T-helper 2 cell (primary cell): ENCODE measurements at regions not wholly inside any gene's neighbourhood (a gene's known extent, or its start where the extent isn't known, plus 50 kb on each side); places are given as distances from the start of the nearest gene placed in this dataset.
"Not testable (repeated sequence)": the region's sequence is repeated elsewhere in the genome, so short reads cannot be mapped to it uniquely, and the experiment has no call there.

Experiments used
- DNase-seq, 5 experiments: peaks; one replicate each; pipeline versions ENCODE4 v3.0.0 to v3.0.0-alpha.2; 2012 to 2022

DNA sequence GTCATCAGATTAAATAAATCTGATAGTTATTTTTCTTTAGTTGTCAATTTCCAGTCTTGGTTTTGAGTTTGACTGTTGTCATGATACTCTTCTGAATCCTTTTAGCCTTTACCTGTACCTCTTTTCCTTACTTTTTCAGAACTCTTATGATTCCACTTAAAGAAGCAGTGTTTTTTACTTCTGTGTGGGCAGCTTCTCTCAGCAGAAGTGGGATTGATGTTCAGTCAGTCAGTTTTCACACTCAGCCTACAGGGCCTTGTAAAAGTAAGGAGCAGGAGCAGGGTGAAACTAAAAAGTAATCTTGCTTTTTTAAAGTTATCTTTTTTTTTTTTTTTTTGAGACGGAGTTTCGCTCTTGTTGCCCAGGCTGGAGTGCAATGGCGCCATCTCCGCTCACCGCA, 75.1 kb downstream of the HAUS1 start:
- DNase-seq = no peak

DNA sequence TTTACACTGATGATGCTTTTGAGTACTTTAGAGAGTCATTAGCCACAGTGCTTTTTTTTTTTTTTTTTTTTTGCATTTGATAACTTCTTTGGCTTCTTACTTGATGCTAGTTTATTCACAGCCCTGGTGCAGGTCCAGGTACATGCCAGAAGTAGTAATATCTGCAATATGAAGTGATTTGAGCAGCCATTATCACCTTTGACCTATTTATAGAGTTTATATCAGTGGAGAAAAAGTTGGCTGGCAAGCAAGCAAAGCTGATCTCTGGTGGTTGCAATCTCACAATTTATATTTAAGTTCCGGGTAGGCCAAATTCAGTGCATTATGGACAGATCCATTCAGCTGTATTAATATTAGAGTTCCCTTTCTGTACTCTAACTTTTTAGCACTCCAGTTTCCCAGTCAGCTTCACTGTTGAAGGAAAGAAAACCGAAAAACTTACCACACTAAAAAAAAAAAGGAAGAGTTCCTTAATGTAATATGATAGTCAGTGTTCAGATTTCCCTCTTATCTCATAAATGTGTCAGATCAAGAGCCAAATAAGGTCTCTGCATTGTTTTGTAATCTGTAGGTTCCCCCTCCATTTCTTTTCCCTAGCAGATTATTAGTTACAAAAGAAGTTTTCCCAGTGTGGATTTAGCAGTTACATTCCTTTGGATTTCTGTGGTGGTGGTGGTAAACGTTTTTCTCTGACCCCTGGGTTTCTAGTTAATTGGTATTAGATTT, 78.6 kb downstream of the HAUS1 start:
- DNase-seq = no peak

DNA sequence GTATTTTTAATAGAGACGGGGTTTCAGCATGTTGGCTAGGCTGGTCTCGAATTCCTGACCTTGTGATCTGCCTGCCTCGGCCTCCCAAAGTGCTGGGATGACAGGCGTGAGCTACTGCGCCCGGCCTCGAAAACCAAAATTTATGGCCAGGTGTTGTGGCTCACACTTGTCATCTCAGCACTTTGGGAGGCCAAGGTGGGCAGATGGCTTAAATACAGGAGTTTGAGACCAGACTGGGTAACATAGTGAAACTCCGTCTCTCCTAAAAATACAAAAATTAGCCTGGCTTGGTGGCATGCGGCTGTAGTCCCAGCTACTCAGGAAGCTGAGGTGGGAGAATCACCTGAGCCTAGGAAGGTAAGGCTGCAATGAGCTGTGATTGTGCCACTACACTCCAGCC, 80.1 kb downstream of the HAUS1 start:
- DNase-seq = not testable (repeated sequence)

DNA sequence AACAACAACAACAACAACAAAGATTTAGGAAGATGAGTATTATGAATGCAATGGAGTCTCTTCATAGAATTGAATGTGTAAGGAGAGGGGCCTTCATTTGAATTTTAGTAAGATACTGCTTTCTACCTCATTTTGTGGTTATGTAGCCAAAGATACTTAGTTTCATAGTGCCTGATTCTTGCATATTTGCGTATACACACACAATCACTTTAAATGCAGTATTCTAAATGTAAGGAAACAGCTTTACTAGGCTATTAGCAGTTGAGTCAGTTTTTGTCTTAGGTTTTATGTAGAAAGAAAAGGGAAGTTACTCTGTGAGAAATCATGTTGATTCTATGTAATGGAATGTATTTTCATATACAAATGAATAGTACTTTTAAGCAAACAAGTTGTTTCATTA, 80.5 kb downstream of the HAUS1 start:
- no peak for DNase-seq

DNA sequence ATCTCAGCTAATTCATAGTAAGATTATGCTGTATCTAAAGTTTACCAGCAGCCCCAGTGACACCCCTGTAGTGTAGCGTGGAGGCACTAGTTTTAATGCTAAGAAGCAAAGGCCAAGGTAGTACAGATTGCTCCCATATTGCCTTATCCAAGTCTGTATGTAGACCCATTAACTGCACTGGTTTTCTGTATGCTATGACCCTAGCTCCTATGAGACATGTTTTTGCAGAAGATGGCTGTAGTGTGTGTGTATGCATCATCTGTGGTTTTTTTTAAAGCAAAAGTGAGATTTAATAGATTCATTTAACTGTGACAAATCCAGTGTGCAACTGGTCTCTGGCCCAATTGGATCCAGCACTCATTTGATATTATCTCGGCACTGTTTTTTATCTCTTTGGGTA, 86.5 kb downstream of the HAUS1 start:
- no peak for DNase-seq

DNA sequence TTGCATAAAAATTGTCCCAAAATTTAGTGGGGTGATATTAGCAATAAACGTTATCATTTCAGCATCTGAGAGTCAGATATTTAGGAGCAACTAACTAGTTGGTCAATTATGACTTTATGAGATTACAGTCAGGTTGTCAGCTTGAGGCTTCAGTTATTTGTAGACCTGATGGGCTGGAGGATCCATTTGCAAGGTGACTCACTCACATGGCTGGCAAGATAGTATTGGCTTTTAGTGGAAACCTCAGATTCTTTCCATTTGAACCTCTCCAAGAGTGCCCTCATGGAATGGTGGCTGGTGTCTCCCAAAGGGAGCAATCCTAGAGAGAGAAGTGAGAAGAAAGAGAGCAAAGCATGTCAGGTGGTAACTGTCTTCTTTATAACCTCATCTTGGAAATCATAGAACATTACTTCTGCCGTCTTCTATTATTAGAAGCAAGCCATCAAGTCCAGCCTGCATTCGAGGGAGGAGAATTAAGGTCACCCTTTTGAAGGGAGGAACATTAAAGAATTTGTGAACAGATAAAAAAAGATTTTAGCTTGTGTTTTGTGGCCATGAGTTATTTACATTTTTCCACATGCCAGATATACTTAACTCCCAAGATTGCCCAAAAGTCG, 92.5 kb downstream of the HAUS1 start:
- no peak for DNase-seq

DNA sequence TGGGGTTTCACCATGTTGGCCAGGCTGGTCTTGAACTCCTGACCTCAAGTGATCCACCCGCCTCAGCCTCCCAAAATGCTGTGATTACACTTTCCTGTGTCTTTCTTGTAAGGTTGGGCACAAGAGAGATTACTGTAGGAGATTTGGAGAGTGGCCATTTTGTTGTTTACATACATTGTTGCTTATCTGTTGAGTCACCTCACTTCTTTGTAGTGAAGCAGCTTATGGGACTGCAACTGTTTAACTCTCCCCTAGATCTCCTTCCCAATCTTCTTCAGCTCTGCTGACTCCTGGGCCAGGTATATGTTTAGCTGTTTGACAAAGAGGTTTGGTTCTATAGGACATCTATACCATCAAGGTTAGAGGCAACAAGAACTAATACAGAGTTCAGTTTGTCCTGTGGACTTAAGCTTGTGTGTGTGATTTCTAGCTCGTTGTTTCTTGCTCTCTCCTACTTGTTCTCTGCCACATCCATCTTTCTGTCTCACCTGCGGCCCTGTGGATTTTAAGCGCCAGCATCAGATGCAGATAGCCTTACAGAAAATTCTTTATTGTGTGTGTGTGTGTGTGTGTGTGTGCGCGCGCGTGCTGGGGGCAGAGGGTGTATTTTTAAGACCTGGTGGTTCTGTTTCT, 95.4 kb downstream of the HAUS1 start:
- peak in 1 of 5 experiments; percentile 65 for DNase-seq

DNA sequence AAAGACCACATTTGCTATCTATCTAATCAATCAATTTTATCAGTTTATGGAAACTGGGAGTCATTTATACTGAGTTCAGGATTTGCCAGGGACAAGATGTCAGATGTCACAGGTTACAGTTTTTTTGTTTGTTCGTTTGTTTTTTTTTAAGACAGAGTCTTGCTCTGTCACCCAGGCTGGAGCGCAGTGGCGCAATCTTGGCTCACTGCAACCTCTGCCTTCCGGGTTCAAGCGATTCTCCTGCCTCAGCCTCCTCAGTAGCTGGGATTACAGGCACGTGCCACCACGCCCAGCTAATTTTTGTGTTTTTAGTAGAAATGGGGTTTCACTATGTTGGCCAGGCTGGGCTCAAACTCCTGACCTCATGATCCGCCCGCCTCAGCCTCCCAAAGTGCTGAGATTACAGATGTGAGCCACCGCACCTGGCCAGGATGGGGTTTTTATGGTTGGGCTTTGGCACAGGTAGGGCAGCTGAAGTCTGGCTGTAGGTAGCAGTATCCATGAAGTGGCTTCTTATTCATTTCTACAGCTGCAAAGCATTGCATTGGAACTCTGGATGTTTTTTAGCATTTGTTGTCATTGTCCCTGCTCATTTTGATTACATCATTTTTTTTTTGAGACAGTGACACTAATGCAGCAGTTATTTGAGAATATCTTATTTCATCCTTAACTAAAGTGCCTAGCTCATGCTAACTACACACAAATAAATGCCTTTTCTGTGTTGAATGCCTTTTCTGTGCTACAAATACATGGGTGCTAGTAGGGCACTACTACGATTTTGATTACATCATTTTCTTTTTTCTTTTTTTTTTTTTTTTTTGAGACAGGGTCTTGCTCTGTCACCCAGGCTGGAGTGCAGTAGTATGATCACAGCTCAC, 96.2 kb downstream of the HAUS1 start:
- not testable (repeated sequence) for DNase-seq

DNA sequence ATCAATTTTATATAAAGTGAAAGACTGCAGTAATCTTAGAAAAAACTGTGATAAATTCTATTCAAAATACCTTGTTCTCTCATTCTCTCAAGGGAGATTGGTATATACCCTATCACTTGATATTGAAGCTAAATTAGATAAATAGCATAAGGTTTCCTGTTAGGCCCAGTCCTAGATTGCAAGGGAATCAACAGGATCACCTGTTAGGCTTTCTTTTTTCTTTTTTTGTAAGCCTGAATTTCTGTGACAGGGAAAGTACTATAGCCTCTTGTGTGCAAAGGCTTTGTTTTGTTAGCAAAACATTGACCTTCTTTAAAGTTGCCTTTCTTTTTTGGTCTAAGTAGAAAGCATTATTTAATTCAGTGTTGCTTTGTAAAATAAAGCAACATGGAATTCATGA, 100.0 kb downstream of the HAUS1 start:
- no peak for DNase-seq

DNA sequence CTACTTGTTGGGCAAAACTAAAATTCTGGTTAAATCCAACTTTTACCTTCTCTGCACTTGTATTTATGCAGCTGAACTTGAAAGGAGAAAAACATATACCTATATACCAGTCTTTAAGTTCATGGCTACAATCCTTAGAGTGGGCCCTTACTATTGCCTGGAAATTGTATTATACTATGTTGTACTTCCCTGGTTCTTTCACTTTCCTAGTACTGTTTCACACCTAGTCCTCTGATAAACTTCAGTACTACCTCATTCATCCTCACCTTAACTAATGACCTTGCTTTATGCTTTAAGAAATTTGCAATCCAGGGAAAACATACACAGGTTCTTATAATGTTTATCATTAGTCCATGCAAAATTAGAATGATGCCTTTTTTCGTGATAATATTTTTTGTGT, 103.8 kb downstream of the HAUS1 start:
- no peak for DNase-seq

DNA sequence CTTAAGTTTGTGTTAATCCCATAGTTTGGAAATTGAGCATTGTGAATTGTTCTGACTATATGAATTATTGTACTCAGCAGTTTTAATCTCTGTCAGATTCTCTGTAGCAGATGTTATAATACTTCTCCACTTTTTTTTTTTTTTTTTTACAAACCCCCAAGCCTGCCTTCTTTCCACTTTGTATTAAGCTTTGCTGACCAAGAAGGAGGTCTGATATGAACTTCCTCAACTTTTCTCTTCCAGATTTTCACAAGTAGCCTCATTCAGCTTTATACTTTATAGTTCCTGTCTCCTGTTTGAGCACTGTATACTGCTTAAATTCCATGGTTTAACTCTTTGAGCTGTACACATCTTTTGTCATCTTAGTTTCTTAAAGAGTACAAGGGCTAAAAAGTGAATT, 105.0 kb downstream of the HAUS1 start:
- no peak for DNase-seq

DNA sequence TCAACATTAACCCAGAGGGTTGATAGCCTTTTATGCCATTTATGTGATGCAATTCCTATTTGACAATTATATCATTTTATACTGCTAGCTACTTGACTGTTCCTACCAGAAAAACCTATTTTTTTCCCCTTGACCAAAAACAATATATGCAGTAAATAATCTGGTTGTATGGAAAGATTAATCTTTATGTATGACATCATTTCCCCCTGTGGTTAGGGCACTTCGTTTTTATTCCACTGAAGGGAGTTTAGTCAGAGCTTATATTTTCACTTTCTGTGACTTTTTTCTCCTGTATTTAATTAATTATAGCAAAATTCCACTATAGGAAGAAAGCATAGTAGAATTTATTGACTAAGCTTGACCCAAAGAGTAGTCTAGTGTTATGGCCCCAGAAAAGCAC, 107.6 kb downstream of the HAUS1 start:
- DNase-seq = peak in 1 of 5 experiments; percentile 62

DNA sequence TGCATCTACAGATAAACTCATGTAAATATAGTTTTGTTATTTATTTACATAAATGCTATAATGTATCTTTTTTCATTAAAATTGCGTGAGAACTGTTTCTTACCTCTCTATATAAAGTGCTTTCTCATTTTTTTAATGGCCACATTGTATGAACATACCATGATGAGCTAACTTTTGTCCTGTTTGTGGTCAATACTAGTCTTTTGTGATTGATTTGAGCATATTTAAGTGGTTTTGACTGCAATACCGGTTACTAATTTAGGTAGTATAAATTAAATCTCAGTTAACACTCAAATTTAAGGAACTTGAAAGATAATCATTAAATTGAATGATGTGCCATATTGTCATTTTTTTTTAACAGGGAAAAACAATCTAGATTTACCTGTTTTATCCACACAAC, 108.2 kb downstream of the HAUS1 start:
- peak in 1 of 5 experiments; percentile 67 for DNase-seq

DNA sequence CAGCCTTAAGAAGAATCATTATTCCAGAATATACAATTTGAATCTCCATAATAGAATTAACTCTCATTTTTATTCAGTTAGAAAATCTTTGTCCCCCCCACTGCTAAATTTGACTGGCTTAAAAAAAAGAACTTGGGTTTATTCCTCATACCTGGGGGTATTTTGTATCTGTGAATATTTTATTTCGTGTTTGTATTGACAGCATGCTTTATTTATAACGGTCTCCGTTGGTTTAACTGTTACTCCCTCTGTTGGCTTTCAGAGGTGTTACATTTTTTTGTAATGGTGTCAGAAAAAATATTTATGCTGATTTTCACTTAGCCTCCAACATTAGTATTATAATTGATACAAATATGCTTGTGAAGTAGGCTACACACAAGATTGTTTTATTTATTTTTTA, 109.1 kb downstream of the HAUS1 start:
- peak in 2 of 5 experiments; percentile 24 to 55 for DNase-seq

DNA sequence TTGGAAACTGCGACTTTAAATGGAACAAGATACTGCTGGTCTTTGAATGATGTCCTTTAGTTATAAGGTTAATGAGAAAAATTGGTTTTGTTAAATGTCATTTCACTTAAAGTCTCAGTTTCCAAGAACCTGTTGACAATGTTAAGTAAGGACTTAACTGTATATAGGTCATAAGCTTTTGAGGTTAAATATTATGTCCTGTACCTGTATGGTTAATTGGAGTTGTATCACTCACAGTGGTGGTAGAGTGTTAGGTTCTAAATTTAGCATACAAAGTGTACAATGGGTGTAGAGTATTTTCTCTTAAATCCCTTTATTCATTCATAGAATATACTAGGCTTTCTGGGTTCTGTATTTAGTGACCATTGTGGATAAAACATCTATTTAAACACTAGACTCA, 110.2 kb downstream of the HAUS1 start:
- DNase-seq = no peak

DNA sequence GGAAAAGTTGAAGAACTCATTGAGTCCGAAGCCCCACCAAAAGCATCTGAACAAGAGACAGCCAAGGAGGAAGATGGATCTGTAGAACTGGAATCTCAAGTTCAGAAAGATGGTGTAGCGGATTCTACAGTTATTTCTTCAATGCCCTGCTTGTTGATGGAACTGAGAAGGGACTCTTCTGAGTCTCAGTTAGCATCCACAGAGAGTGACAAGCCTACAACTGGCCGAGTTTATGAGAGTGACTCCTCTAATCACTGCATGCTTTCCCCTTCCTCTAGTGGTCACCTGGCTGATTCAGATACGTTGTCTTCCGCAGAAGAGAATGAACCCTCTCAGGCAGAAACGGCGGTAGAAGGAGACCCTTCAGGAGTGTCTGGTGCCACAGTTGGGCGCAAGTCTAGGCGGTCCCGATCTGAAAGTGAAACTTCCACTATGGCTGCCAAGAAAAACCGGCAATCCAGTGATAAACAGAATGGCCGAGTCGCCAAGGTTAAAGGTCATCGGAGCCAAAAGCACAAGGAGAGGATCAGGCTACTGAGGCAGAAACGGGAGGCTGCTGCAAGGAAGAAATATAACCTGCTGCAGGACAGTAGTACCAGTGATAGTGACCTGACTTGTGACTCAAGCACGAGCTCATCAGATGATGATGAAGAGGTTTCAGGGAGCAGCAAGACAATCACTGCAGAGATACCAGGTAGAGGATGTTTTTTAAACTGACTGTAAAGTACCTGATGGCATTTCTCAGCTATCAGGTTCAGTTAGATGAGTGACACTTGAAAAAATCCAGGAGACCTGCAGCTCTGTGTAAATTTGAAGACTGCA, 111.9 kb downstream of the HAUS1 start:
- no peak for DNase-seq

DNA sequence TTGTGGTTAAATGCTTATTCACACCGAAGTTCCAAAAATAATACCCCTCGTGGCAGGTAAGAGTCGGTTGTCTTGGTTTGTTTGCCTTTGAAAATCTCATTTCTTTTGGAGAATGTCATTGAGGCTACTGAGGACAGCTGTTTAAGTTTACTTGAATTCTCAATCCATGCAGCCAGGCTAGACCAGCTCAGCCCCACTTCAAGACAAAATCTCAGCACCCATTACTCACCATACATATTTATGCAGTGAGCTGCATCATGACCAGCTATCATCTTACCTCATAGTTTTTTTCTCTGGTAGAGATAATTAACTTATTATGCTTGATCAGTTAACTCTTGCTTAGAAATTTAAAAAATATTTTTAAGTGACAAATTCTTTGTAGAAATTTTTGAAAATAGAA, 115.9 kb downstream of the HAUS1 start:
- DNase-seq = no peak

DNA sequence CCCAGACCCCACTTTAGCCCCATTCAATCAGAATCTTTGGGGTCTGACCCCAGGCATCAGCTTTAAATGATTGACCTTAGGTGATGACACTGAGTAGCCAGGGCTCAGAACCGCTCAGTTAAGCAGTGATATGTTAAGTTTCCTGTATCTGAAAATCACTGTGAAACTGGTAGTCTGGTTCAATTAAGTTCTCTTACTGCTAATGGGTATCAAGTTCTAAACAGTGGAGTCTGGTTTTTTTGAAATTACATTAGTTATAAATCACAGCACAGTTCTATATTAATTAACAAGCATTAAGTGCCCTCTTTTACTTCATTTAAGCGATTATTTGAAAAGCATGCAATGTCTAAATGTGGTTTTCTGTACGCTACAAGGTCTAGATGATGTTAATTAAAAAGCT, 117.9 kb downstream of the HAUS1 start:
- DNase-seq = no peak

DNA sequence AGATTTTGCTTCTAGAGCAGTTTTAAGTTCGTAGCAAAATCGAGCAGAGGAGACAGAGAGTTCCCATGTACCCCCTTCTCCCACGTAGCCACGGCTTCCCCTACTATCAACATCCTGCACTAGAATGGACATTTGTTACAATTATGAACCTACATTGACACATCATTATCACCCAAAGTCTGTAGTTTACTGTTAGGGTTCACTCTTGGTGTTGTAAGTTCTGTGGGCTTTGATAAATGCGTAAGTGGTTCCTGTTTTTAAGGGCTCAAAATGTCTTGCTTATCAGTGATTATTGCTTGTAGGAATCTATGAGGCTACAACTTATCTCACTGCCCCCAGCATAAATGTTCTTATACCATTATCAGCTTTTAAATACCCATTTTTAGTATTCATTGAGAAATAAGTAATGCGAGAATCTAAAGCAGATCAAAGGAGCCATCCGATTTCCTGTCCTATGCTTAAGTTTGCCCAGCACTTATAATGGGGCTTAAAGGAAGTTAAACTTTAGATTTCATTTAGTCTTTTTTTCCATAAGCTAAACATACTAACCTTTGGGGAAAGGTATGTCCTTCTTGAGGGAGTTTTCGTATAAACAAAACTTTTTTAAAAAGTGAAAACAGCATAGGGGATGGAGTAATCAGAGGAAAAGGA, 118.7 kb downstream of the HAUS1 start:
- peak in 1 of 5 experiments; percentile 7 for DNase-seq

DNA sequence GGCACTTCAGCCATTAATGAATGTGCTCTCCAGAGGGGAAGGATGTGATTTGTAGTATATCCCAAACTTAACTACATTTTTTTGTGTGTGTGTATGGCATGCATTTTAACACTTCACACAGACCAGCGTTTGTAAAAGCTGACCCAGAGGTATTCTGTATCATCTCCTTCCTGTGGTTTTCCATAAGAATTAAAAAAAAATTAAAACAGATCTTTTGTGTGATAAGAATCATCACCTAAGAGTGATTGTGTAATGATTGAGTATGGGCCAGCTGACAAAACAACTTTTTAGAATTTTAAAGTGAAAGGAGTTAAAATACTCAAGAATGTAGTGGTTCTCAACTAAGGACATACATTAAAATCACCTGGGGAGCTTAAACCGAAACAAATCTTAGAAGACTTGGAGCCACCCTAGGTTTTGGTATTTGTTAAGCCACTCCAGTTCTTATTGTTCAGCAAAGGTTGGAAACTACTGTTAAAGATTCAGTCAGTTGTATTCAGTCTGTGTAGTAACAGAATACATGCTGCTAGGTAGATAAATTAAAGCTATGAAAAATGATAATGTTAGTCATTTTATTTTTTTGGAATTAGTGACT, 120.1 kb downstream of the HAUS1 start:
- peak in 1 of 5 experiments; percentile 55 for DNase-seq

DNA sequence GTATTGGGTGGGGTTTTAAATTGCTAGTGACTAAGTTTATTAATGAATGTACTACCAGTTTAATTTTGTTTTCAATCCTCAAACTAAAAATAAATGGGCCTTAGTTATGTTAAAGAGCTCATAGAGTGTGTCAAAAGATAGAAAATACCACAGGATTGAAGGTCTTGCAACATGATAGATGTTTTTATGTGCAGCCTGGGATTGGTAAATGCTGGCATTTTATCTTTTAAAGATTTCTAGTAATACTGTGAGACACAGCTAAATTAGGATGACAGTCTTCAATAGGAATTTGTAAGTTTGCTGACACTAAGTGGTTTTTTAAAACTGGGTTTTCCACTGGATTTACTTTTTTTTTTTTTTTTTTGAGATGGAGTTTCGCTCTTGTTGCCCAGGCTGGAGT, 122.3 kb downstream of the HAUS1 start:
- DNase-seq = no peak
